ENCODE measurements at regions not wholly inside any gene's neighbourhood (a gene's known extent, or its start where the extent isn't known, plus 50 kb on each side); places are given as distances from the start of the nearest gene placed in this dataset.
A peak's percentile ranks its signal among the peaks of the same experiment; 100 is the strongest.
"Not testable (repeated sequence)": the region's sequence is repeated elsewhere in the genome, so short reads cannot be mapped to it uniquely, and the experiment has no call there.

GRCh38 chr6:26175428-26176181 is 88.4 kb downstream of the HFE start:
- DNase-seq, result peak; percentile 46

GRCh38 chr6:26179675-26180074 is 92.4 kb downstream of the HFE start:
- DNase-seq, result no peak

GRCh38 chr6:26180346-26180745 is 93.1 kb downstream of the HFE start:
- DNase-seq, result no peak

- no peak for DNase-seq
Measured at GRCh38 chr6:26183237-26183580, 96.0 kb downstream of the HFE start.

GRCh38 chr6:26183581-26184366 is 96.5 kb downstream of the HFE start:
- DNase-seq, result no peak

GRCh38 chr6:26184367-26184891 is 97.2 kb downstream of the HFE start:
- no peak for DNase-seq

- DNase-seq, result no peak
Measured at GRCh38 chr6:26185004-26185403, 97.8 kb downstream of the HFE start.

GRCh38 chr6:26185802-26186201 is 98.6 kb downstream of the HFE start:
- DNase-seq, result no peak

GRCh38 chr6:26186652-26187051 is 99.4 kb downstream of the HFE start:
- no peak for DNase-seq

GRCh38 chr6:26187292-26187691 is 100.1 kb downstream of the HFE start:
- no peak for DNase-seq

- DNase-seq, result no peak
Measured at GRCh38 chr6:26187981-26188635, 100.9 kb downstream of the HFE start.

- DNase-seq, result not testable (repeated sequence)
Measured at GRCh38 chr6:26191512-26191911, 104.3 kb downstream of the HFE start.

- no peak for DNase-seq
Measured at GRCh38 chr6:26193467-26194328, 106.5 kb downstream of the HFE start.

- no peak for DNase-seq
Measured at GRCh38 chr6:26194329-26194701, 107.1 kb downstream of the HFE start.

- no peak for DNase-seq
Measured at GRCh38 chr6:26194816-26195375, 107.7 kb downstream of the HFE start.

- no peak for DNase-seq
Measured at GRCh38 chr6:26195376-26195923, 108.2 kb downstream of the HFE start.

GRCh38 chr6:26195924-26196845 is 109.0 kb downstream of the HFE start:
- no peak for DNase-seq

GRCh38 chr6:26196846-26197635 is 109.8 kb downstream of the HFE start:
- peak; percentile 70 for DNase-seq

- no peak for DNase-seq
Measured at GRCh38 chr6:26197636-26197932, 110.4 kb downstream of the HFE start.

Data from NCI-H524 treated with DMSO at 0.1 percent for 48 hours (cell line).